ENCODE measurements at regions not wholly inside any gene's neighbourhood (a gene's known extent, or its start where the extent isn't known, plus 50 kb on each side); places are given as distances from the start of the nearest gene placed in this dataset.

DNA sequence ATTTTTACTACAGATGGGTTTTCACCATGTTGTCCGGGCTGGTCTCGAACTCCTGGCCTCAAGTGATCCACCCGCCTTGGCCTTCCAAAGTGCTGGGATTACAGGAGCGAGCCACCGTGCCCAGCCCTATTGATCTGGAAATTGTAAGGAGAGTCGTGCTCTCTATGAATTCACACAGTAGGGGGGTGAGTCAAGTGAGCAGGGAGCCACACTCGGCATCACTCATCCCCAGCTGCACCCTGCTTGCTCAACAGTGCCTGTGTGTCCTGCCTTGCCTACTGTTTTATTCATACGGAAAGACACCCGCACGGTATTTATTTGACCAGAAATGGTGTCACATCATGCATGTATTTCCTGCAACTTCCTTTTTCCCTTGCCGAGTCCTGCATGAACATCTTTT, 157.2 kb upstream of the FOXF1 start:
- no peak for DNase-seq (ENCODE audit: low spot score)
- in situ Hi-C loops (cut with MboI; ENCODE audit: low pct_unique_long_range_greater_than_20kb, low sequenced_read_pairs, unreplicated experiment) = no loop called here
- TF ChIP-seq, protein P1, sequence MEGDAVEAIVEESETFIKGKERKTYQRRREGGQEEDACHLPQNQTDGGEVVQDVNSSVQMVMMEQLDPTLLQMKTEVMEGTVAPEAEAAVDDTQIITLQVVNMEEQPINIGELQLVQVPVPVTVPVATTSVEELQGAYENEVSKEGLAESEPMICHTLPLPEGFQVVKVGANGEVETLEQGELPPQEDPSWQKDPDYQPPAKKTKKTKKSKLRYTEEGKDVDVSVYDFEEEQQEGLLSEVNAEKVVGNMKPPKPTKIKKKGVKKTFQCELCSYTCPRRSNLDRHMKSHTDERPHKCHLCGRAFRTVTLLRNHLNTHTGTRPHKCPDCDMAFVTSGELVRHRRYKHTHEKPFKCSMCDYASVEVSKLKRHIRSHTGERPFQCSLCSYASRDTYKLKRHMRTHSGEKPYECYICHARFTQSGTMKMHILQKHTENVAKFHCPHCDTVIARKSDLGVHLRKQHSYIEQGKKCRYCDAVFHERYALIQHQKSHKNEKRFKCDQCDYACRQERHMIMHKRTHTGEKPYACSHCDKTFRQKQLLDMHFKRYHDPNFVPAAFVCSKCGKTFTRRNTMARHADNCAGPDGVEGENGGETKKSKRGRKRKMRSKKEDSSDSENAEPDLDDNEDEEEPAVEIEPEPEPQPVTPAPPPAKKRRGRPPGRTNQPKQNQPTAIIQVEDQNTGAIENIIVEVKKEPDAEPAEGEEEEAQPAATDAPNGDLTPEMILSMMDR (IDR thresholded peaks at IDR 0.05; ENCODE audit: extremely low read depth, insufficient read depth, missing control alignments) = no peak

DNA sequence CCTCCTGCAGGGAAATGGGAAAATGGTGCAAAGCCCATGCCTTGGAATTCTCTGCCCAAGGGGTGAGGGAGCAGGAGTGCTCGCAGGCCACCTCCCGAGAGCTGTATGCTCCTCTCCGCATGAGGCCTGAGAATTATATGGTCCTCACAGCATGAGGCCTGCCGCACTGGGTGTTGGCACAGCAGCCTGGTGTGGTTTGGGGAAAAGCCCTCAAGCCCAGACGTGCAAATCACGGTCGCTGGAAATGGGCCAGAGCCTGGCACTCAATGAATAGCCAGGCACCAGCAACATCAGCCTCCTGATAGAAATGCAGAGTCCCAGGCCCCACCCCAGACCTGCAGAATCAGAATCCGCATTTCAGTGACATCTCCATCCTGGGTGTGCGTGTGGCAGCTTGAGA, 156.4 kb upstream of the FOXF1 start:
- TF ChIP-seq, protein P1 (IDR thresholded peaks at IDR 0.05; ENCODE audit: extremely low read depth, insufficient read depth, missing control alignments) = no peak
- in situ Hi-C loops (cut with MboI; ENCODE audit: low pct_unique_long_range_greater_than_20kb, low sequenced_read_pairs, unreplicated experiment) = no loop called here
- DNase-seq (ENCODE audit: low spot score) = no peak

DNA sequence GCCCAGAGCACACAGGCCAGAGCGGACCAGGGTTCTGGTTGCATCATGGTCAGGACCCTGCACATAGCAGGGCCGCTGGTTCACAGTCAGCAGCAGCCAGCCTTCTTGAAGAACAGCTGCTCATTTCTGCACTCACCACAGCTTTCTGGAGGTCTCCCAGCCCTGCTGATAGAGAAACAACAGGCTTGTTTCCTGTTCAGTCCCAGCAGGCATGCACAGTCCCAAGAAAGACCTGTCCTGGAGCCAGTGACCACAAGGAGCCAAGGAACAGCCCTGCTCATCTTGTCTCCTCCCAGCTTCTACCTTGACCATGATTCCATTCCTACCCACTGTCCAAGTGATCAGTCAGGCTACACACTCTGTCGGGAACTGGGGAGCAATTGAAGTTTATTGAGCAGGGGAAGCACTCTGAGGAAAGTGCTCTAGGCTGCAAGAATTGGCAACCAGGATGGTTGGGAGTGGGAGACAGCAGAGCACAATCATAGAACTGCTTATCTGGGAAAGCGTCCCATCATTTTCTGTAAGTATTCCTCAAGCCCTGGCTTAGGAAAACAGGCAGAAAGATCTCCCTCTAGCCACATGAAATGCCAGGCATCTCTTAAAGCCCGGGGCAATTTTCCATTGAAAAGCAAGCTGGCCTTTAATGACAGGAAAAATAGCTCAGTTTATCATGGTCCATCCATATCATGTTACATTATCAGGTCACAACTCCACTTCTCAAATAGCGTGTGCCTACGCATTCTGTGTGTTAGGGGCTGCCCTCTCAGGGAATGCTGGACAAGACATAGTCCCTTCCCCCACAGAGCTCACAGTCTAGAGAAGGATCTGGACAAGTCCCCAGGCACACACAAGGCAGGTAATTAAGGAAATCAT, 155.4 kb upstream of the FOXF1 start:
- TF ChIP-seq, protein P1 (IDR thresholded peaks at IDR 0.05; ENCODE audit: extremely low read depth, insufficient read depth, missing control alignments) = no peak
- in situ Hi-C loops (cut with MboI; ENCODE audit: low pct_unique_long_range_greater_than_20kb, low sequenced_read_pairs, unreplicated experiment) = no loop called here
- no peak for DNase-seq (ENCODE audit: low spot score)

DNA sequence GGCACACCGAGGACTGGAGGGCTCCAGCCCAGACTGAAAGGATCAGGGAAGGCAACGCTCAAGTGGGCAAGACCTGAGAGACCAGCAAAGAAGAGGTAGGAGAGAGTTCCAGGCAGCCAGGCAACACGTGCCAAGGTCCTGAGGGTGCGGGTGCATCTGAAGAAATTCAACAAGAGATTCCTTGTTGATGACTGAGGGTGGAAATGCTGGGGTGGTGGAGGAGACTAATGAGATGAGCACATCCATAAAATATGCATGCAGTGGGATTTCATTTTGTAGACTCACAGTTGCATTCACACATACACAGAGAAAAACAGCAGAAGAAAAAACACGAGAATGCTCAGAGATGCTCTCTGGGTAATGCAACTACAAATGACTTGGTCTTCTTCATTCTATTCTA, 154.8 kb upstream of the FOXF1 start:
- TF ChIP-seq, protein P1 (IDR thresholded peaks at IDR 0.05; ENCODE audit: extremely low read depth, insufficient read depth, missing control alignments) = no peak
- DNase-seq (ENCODE audit: low spot score) = no peak
- in situ Hi-C loops (cut with MboI; ENCODE audit: low pct_unique_long_range_greater_than_20kb, low sequenced_read_pairs, unreplicated experiment) = no loop called here

DNA sequence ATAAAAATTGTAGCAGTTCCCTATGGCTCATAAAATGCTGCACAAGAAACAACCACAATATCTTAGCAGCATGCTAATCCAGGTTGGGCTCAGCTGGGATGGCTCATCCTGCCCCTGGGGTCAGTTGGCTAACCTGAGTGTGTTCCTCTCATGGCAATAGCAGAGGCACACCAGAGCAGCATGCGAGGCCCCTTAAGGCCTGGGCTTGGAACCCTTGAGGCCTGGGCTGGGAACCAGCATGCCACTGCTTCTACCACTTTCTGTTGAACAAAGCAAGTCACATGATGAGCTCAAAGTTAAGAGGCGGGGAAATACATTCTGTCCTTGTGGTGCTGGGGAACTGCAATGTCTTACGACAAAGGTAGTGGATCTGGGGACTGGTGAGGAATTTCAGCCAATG, 154.4 kb upstream of the FOXF1 start:
- TF ChIP-seq, protein P1 (IDR thresholded peaks at IDR 0.05; ENCODE audit: extremely low read depth, insufficient read depth, missing control alignments) = no peak
- in situ Hi-C loops (cut with MboI; ENCODE audit: low pct_unique_long_range_greater_than_20kb, low sequenced_read_pairs, unreplicated experiment) = no loop called here

DNA sequence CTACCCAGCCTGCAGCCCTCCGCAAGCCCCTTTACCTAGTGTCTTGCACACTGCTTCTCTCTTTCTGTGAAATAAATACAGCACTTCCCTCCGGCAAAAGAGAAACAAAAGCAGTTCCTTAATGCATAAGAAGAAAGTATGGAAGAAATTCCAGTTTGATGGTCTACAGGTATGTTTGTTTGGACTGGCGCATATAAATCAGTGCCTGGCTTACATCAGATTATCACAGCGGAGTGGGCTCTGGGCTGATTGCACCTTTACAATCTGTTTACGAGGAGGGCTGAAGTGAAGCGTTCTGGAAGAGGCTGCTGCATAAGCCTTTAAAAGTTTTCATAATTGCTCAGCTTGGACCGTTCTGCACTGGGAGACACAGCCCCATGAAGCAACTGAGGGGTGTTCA, 153.5 kb upstream of the FOXF1 start:
- DNase-seq (ENCODE audit: low spot score) = no peak
- in situ Hi-C loops (cut with MboI; ENCODE audit: low pct_unique_long_range_greater_than_20kb, low sequenced_read_pairs, unreplicated experiment) = no loop called here
- TF ChIP-seq, protein P1 (IDR thresholded peaks at IDR 0.05; ENCODE audit: extremely low read depth, insufficient read depth, missing control alignments) = no peak

More for the DNA sequence above, 154.4 kb upstream of the FOXF1 start:
- DNase-seq (ENCODE audit: low spot score) = no peak

Data from GM13977 (cell line).